GM21390 (cell line): ENCODE measurements at regions not wholly inside any gene's neighbourhood (a gene's known extent, or its start where the extent isn't known, plus 50 kb on each side); places are given as distances from the start of the nearest gene placed in this dataset.

Experiments
- ATAC-seq: cut with Tn5 transposase; IDR thresholded peaks from one replicate; pipeline ENCODE4 v1.9.1; 2021; ENCODE audit not compliant: unreplicated experiment

DNA sequence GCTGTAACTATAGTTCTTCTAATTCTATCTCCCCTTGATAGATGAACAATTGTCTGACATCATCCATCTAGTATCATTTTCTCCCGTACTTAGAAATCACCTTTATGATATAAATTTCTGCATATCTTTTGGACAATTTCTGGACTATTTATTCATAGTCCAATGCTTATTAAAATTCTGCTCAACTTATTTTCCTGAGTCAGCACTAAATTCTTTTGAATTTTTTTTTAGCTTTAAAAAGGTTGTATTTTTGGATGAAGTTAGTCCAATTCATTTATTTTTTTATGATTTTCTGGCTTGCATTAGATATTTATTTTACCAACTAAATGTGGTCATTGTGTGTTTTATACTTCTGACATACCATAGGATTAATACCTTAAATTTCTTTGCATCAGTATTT is 538.5 kb upstream of the DCC start:
- ATAC-seq: no peak

DNA sequence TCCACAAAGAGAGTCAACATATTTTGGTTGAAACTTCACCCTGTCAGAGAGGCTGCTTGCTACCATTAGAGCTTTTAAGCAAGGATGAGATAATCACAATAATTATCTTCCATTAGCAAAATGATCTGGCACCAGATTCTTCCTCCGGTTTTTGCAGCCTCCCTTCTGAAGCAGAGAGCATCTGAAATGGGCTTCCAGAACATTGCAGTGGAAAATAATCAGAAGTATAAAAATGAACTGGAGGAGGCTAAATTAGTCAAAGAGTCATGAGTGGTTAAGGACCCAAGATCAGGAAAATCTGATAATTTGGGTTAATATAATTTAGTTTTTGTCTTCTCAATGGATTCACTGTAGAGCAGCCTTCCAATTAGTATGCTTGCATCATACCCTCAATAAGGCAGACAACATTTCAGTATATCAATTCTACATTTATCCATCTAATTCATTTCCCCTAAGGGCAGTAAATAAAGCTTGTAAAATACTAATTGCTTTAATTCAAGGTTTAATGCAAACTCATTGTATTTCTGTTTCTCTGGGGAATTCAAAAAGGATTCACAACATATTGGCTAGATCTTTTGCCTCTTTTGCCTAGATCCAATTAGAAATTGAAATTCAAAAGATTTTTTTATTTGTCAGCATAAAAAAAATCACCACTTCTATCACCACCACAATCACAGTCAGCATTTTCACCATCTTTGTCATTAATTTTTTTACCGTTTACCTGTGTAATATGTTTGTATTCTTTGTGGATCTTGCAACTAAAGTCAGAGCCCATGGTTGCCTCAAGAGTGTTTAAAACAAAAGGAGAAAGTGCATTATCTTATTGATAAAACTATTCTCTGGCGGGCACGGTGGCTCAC is 537.2 kb upstream of the DCC start:
- no peak for ATAC-seq

DNA sequence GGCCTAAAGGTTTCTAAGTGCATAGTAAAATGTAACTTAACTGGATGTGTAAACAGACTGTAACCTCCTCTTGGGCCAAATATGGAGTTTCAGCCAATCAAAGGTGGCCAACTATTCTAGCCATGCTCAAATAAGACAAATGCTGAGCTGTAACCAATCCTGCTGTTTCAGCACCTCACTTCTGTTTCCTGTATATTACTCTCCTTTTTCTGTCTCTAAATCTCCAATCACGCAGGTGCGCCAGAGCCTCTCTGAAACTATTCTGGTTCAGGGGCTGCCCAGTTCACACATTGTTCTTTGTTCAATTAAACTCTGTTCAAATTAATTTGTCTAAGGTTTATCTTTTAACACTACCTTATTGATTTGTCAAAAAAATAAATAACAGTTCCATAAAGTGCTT is 532.7 kb upstream of the DCC start:
- no peak for ATAC-seq

DNA sequence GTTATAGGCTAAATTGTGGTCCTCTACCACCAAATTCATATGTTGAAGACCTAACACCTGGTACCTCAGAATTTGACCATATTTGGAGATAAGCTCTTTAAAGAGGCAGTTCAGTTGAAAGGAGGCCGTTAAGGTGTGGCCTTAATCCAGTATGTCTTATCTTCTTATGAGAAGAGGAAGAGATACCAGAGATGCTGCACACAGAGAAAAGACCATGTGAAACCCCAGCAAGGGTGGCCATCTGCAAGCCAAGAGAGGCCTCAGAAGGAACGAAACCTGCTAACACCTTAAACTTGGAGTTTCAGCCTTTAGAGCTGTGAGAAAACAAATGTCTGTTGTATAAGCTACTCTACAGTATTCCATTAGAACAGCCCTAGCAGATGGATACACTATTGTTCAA is 528.1 kb upstream of the DCC start:
- no peak for ATAC-seq

DNA sequence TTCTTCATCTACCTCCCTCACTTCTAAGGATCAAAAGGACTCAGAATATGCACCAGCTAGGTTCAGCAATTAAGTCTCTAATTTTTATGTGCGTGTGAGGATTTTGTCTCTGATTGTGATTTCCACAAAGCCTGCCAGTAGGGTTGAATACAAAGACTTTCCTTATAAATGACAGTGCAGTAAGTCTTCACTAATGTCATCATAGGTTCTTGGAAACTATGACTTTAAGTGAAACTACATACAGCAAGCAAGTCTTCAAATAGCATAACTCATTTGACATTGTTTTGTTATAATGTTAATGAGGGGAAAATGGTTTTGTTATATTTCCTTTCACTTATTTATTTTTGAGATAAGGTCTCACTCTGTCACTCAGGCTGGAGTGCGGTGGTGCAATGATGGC is 526.3 kb upstream of the DCC start:
- ATAC-seq: no peak

DNA sequence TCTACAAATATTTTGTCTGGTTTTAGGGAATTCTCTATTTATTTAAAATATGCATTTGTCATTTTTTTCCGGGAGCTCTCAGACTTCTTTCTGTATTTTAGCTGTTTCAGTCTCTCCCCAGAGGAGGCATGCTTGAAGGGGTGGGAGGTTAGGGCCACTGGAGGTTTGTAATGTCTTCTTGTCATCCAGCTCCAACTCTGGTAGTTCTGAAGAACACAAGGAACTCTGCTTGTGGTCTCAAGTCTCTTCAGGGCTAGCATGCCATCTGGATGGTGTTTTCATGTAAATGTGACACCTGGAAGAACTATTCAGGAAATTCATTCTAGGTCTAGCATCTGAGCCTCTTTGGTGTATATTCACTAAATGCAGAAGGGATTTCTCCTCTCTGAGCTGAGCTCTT is 518.4 kb upstream of the DCC start:
- no peak for ATAC-seq

DNA sequence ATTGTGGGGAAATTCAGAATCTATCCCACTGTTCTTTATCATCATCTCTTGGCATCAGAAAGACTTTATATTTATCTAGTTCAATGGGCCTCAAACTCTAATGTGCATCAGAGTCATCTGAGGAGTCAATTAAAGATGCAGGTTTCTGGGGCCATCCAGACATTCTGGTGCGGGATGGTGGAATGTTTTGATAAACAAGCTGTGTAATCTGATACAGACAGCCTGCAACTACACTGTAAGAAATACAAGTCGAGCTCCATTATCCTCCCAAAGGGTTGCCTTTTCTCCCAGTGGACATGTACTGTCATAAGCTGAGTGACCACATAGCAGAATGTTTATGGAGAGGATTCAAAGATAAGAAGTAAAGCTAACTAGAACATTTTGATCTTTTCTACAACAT is 515.3 kb upstream of the DCC start:
- ATAC-seq: no peak

DNA sequence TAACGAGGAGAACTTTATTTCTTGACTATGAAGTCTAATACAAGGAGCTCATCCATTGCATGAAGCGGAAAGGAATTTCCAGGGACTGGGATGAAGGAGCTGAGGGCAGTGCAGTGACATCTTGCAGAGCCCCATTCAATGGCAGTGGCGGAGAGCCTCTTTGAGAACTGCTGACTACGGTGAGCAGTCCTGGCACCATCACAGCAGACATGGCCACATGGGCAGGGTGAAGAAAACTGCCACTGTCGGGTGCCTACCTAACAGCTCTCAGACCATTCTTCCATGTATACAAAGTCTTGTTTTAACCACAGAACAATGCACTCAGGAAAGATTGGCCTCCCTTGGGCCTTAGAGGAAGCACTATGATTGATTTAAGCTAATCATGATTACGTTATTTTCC is 506.1 kb upstream of the DCC start:
- no peak for ATAC-seq

DNA sequence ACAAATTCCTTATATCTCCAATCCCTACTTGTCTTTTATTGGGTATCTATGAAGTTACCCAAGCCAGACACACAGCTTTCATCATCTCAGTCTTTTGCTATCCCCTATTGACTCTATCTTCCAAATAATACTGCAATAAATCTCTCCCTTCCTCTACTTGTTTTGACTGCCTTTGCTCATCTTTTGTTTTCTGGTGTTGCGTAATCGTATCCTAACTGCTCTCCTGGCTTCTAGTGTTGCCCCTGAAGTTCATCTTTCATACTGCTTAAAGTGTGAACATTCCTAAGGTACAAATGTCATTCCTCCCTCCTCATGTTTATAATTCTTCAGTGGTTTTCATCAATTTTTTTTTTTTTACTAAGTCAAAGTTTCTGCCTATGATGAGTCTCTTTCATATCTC is 491.3 kb upstream of the DCC start:
- no peak for ATAC-seq

DNA sequence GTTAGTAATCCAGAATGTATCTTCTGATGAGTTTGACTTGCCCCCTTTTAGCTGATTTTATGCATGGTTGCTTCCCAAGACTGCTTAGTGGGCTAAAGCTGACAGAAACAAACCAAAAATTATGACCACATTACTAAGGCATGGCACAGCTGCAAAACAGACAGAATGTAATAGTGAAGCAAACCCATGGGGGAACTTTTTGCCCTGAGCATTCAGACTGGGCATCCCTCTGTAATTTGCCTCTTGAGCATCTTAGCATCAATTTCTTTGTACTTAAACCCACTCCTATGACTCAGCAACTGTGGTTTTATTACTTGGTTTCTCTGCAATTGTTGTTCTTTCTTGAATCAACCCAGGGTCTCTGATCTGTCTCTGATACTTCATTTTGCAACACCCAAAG is 487.3 kb upstream of the DCC start:
- no peak for ATAC-seq

DNA sequence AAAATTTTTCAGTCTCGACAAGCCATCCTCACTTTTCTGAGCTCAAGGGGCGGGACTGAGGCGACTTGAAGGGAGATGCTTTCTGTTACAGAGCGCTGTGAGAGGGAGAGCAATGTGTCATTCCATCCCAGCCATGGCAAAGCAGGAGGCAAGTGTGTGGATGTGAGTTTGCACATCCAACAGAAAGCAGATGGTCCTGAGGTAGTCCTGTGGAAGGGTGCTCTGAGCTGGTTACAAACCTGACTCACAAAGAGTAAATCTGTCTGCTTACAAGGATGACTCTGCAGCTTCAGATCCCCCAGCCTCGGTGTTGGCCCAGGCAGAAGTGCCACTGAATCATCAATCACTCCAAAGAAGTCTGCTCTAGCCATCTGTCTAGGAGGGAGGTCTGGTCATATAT is 482.0 kb upstream of the DCC start:
- no peak for ATAC-seq

DNA sequence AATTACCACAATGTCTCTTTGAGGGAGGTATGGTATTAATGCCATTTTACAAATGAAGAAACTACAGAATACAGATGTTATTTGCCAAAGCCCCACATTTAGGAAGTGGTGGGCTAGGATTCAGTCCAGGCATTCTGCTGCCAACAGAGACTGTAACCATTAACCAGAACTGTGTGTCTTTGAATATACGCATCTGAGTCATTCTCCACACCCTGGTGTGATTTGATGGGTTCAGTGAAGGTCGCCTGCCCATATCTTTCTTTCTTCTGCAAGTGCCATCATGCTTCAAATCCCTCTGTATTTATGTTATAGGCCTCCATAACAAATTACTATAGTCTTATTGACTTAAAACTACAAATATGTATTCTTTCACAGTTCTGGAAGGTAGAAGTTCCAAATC is 479.0 kb upstream of the DCC start:
- no peak for ATAC-seq

DNA sequence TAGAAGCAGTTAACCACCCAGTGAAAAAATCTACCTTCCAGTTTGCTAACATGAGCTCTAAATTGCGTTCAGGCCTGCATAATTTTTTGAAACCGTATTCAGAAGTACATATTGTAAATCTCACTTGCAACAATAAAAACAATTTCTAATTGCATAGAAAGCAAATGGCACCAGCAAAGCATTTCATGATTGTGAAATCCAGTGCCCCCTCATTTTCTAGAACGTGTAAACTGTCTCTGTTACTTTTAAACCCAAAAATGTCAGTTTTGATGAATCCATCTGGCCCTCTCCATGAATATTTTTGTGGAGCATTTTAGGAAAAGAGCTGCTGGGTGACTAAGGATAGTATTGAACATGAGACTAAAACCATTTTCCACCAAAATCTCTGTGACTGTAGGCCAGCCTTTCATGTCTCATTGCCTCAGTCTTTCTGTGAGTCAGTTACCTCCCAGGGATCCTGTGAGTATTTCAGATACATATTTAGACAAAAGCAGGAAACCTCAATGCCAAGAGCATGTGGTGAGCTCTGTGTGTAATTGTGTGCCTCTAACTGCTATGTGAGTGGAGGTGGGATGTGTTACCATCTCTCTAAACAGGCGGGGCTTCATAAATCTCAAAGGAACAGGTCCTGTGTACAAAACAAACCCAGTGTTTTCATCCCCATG is 477.8 kb upstream of the DCC start:
- no peak for ATAC-seq

DNA sequence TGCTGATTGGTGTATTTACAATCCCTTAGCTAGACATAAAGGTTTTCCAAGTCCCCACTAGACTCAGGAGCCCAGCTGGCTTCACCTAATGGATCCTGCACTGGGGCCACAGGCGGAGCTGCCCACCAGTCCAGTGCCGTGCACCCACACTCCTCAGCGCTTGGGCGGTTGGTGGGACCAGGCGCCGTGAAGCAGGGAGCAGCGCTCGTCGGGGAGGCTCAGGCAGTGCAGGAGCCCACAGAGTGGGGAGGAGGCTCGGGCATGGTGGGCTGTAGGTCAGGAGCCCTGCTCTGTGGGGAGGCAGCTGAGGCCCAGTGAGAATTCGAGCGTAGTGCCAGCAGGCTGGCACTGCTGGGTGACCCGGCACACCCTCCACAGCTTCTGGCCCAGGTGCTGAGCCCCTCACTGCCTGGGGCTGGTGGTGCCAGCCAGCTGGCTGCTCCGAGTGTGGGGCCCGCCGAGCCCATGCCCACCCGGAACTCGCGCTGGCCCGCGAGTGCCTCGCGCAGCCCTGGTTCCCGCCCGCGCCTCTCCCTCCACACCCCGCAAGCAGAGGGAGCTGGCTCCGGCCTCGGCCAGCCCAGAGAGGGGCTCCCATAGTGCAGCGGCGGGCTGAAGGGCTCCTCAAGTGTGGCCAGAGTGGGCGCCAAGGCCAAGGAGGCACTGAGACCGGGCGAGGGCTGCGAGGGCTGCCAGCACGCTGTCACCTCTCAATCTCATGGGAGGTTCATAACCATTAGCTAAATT is 475.6 kb upstream of the DCC start:
- ATAC-seq: no peak

DNA sequence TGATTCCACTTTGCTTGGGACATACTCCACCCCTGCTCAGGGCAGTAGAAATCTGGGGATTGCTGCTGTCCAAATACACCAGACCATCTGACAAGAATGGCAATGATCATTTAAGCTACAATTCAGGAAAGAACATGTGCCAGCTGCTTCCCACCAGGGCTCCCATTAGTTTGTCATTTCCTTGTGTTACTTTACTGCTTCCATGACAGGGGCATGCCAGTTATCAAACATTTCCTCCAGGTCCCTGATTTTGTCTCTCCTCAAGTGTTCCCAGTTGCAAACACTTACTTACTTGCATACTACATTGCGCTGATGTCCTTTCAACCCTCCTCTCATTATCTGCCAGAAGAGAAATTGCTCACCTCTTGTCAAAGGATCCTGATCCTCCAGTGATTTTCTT is 474.5 kb upstream of the DCC start:
- ATAC-seq: no peak

DNA sequence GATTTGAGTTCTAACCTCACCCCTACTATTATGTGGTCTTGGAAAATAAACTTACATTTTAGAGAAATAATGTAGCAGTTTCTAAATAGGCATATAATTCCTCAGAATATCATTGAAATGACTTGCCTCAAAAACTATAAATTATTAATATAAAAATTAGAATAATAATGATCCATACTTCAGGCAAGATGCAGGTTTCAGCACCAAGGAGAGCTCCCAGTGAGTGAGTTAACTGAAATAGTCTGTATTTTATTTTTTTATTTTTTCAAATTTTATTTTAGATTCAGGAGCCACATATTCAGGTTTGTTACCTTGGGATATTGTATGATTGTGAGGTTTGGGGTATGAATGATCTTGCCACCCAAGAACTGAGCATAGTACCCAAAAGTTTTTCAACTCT is 472.2 kb upstream of the DCC start:
- ATAC-seq: no peak

DNA sequence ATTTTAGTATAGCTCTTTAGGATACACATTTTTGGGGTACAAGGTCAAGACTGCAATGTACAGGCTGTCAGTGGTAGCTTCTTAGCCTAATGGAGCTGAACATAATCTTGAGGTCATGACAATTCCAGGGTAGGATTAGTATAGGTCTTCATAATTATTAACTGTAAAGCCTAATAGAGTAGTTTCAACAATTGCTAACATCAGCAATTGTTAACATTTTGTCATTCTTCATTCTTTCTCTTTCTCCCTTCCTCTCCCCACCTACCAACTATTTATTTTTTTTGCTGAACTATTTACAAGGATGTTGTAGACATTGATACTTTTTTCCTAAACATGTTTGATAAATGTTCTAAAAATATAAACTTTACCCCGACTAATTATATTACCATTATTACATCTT is 461.3 kb upstream of the DCC start:
- ATAC-seq: no peak

DNA sequence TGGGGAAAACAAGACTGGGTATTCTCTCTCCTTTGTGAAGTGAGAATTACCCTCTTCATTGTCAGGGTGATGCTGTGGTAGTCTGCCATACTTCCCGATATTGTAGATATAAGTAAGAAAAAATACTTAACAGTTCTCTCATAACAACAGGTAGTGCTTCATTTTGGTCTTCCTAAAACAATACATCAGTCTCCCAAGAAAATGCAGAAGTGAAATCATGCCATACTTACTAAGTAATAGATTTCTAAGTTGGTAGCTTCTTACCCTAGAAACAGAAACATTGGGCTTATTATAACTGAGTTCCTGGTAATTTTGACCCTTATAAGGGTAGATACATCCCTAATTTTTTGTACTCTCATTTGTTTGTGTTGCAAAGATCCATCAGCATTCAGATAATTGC is 460.7 kb upstream of the DCC start:
- ATAC-seq: no peak

DNA sequence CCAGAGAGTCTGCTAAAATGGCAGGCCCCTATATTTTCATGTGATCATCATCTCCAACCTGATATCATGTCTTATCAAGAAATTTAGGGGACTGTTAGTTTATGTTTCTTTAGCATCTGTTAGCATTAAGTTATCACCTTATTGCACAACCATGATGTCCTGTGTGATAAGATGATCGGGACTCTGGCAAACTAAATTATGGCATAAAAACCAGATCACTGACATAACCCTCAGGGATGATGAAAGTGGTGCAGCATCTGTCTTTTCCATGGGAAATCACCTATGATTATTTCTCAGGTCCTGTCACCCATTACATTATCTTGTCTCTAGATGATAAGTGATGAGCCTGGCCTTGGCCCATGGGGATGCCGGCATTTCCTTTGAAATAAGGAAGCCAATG is 458.6 kb upstream of the DCC start:
- no peak for ATAC-seq

DNA sequence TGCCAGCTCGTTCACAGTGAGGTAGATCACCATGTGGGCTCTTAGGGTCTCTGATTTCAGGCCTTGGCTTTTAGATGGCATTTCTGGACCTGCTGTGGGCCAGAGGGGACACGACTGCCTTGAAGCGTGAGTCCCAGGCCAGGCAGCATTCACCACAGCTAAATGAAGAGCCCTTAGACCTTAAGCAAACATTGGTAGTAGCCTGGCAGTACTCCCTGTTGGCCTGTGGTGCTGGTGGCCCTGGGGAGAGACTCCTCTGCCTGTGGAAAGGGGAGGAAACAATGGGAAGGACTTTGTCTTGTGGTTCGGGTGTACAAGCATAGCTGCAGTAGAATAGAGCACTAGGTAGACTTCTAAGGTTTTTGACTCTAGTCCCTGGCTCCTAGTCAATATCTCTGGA is 456.0 kb upstream of the DCC start:
- ATAC-seq: no peak

DNA sequence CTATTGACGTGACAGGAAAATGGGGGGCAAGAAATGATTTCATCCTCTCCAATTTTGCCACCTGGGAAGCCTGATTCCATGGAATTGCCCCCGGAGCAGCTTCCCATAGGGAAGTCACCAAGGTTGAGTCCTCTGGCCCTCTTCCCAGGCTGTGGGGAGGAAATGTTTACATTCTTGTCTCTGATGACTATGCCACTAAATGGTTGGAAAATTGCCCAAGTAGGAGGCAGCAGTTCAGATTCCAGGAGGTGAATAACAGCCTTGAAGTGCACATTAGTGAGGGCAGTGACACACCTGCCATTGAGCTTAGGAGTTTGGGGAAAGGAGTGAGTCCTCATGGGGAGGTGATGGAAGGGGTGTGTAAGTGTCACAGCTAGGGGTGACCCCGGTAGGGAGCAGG is 449.2 kb upstream of the DCC start:
- no peak for ATAC-seq

DNA sequence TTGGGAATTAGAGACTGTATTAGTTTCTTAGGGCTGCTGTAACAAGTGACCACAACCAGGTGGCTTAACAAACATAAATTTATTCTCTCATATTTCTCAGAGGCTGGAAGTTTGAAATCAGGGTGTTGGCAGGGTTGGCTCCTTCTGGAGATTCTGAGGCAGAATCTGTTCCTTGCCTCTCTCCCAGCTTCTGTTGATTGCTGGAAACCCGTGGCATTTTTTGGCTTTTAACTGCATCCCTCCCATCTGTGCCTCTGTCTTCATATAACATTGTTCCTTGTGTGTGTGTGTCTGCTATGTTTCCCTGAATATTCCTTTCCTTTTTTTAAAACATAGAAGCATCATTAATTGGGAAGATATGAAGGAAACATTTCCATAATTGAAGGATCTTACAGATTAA is 448.1 kb upstream of the DCC start:
- no peak for ATAC-seq
